ENCODE measurements at regions not wholly inside any gene's neighbourhood (a gene's known extent, or its start where the extent isn't known, plus 50 kb on each side); places are given as distances from the start of the nearest gene placed in this dataset.
A peak's percentile ranks its signal among the peaks of the same experiment; 100 is the strongest.
"Not testable (repeated sequence)": the region's sequence is repeated elsewhere in the genome, so short reads cannot be mapped to it uniquely, and the experiment has no call there.

- not testable (repeated sequence) for DNase-seq
Observed at GRCh38 chr12:33017029-33017428, 120.5 kb upstream of the PKP2 start.

- DNase-seq: peak; percentile 17
Observed at GRCh38 chr12:33012226-33012625, 115.6 kb upstream of the PKP2 start.

- DNase-seq: no peak
Observed at GRCh38 chr12:33006106-33006505, 109.5 kb upstream of the PKP2 start.

- DNase-seq: no peak
Observed at GRCh38 chr12:33000016-33000415, 103.4 kb upstream of the PKP2 start.

- no peak for DNase-seq
Observed at GRCh38 chr12:32997471-32997870, 100.9 kb upstream of the PKP2 start.

GRCh38 chr12:32995623-32996022 is 99.0 kb upstream of the PKP2 start:
- no peak for DNase-seq

GRCh38 chr12:32993404-32993803 is 96.8 kb upstream of the PKP2 start:
- DNase-seq: no peak

GRCh38 chr12:32989705-32990104 is 93.1 kb upstream of the PKP2 start:
- no peak for DNase-seq

GRCh38 chr12:32988982-32989381 is 92.4 kb upstream of the PKP2 start:
- peak; percentile 24 for DNase-seq

GRCh38 chr12:32987512-32987911 is 90.9 kb upstream of the PKP2 start:
- no peak for DNase-seq

GRCh38 chr12:32983968-32984367 is 87.4 kb upstream of the PKP2 start:
- no peak for DNase-seq

- no peak for DNase-seq
Observed at GRCh38 chr12:32983332-32983731, 86.8 kb upstream of the PKP2 start.

- DNase-seq: no peak
Observed at GRCh38 chr12:32981139-32981538, 84.6 kb upstream of the PKP2 start.

- DNase-seq: no peak
Observed at GRCh38 chr12:32975122-32975521, 78.5 kb upstream of the PKP2 start.

GRCh38 chr12:32970465-32971110 is 74.0 kb upstream of the PKP2 start:
- DNase-seq: no peak

GRCh38 chr12:32964981-32965585 is 68.5 kb upstream of the PKP2 start:
- no peak for DNase-seq

GRCh38 chr12:32956418-32956817 is 59.8 kb upstream of the PKP2 start:
- DNase-seq: not testable (repeated sequence)

GRCh38 chr12:32952681-32953080 is 56.1 kb upstream of the PKP2 start:
- no peak for DNase-seq

- no peak for DNase-seq
Observed at GRCh38 chr12:32949815-32950214, 53.2 kb upstream of the PKP2 start.

GRCh38 chr12:32947206-32948067 is 50.9 kb upstream of the PKP2 start:
- peak; percentile 72 for DNase-seq

- DNase-seq: no peak
Observed at GRCh38 chr12:32946504-32947131, 50.0 kb upstream of the PKP2 start.

All from eye (tissue), 1 donor.